ENCODE measurements at regions not wholly inside any gene's neighbourhood (a gene's known extent, or its start where the extent isn't known, plus 50 kb on each side); places are given as distances from the start of the nearest gene placed in this dataset.

GRCh38 chr18:77905011-77905410, 655.4 kb downstream of the GALR1 start:
- no peak for ATAC-seq
- TF ChIP-seq POU6F1 (CRISPR knock-in tag; IDR thresholded peaks at IDR 0.05; ENCODE audit: borderline replicate concordance, low read depth), result no peak
- TF ChIP-seq ZNF565 (CRISPR knock-in tag; conservative IDR thresholded peaks at IDR 0.05; ENCODE audit: low read depth), result no peak
- no peak for TF ChIP-seq ESRRG (CRISPR knock-in tag; IDR thresholded peaks at IDR 0.05)
- no peak for TF ChIP-seq CSRNP3 (CRISPR knock-in tag; IDR thresholded peaks at IDR 0.05)
- no peak for TF ChIP-seq TOX (CRISPR knock-in tag; IDR thresholded peaks at IDR 0.05; ENCODE audit: borderline replicate concordance)
- TF ChIP-seq ZFP3 (CRISPR knock-in tag; IDR thresholded peaks at IDR 0.05), result no peak
- no peak for TF ChIP-seq GLIS3 (CRISPR knock-in tag; IDR thresholded peaks at IDR 0.05)
- no peak for TF ChIP-seq PATZ1 (CRISPR knock-in tag; IDR thresholded peaks at IDR 0.05; ENCODE audit: borderline replicate concordance)
- no peak for TF ChIP-seq TCF4 (CRISPR knock-in tag; IDR thresholded peaks at IDR 0.05; ENCODE audit: borderline replicate concordance)
- TF ChIP-seq PPARA (CRISPR knock-in tag; IDR thresholded peaks at IDR 0.05; ENCODE audit: borderline replicate concordance), result no peak
- TF ChIP-seq ISL1 (CRISPR knock-in tag; IDR thresholded peaks at IDR 0.05), result no peak
- TF ChIP-seq SNAI2 (CRISPR knock-in tag; IDR thresholded peaks at IDR 0.05), result no peak
- TF ChIP-seq ZNF70 (CRISPR knock-in tag; IDR thresholded peaks at IDR 0.05), result no peak
- TF ChIP-seq BACH2 (CRISPR knock-in tag; IDR thresholded peaks at IDR 0.05; ENCODE audit: borderline replicate concordance), result no peak
- no peak for TF ChIP-seq CSDC2 (CRISPR knock-in tag; IDR thresholded peaks at IDR 0.05)
- TF ChIP-seq ZFP30 (CRISPR knock-in tag; IDR thresholded peaks at IDR 0.05), result no peak
- TF ChIP-seq ARNTL (CRISPR knock-in tag; IDR thresholded peaks at IDR 0.05; ENCODE audit: borderline replicate concordance, low read depth), result no peak

GRCh38 chr18:77905449-77906055, 655.9 kb downstream of the GALR1 start:
- ATAC-seq, result no peak

More at GRCh38 chr18:77905449-77906055, 655.9 kb downstream of the GALR1 start:
- TF ChIP-seq POU6F1 (CRISPR knock-in tag; IDR thresholded peaks at IDR 0.05; ENCODE audit: borderline replicate concordance, low read depth), result no peak
- TF ChIP-seq CSDC2 (CRISPR knock-in tag; IDR thresholded peaks at IDR 0.05), result no peak
- no peak for TF ChIP-seq ESRRG (CRISPR knock-in tag; IDR thresholded peaks at IDR 0.05)
- TF ChIP-seq TCF4 (CRISPR knock-in tag; IDR thresholded peaks at IDR 0.05; ENCODE audit: borderline replicate concordance), result no peak
- TF ChIP-seq TSHZ2 (CRISPR knock-in tag; IDR thresholded peaks at IDR 0.05), result no peak
- TF ChIP-seq SNAI2 (CRISPR knock-in tag; IDR thresholded peaks at IDR 0.05), result no peak
- no peak for TF ChIP-seq CSRNP3 (CRISPR knock-in tag; IDR thresholded peaks at IDR 0.05)
- TF ChIP-seq PATZ1 (CRISPR knock-in tag; IDR thresholded peaks at IDR 0.05; ENCODE audit: borderline replicate concordance), result no peak
- no peak for TF ChIP-seq OSR1 (CRISPR knock-in tag; IDR thresholded peaks at IDR 0.05)
- TF ChIP-seq RARB (CRISPR knock-in tag; IDR thresholded peaks at IDR 0.05), result no peak
- no peak for TF ChIP-seq ZFP30 (CRISPR knock-in tag; IDR thresholded peaks at IDR 0.05)
- TF ChIP-seq ZFP3 (CRISPR knock-in tag; IDR thresholded peaks at IDR 0.05), result no peak
- TF ChIP-seq PPARA (CRISPR knock-in tag; IDR thresholded peaks at IDR 0.05; ENCODE audit: borderline replicate concordance), result no peak
- no peak for TF ChIP-seq GLIS3 (CRISPR knock-in tag; IDR thresholded peaks at IDR 0.05)
- TF ChIP-seq CREB5 (CRISPR knock-in tag; IDR thresholded peaks at IDR 0.05; ENCODE audit: low read depth), result no peak
- no peak for TF ChIP-seq ZNF565 (CRISPR knock-in tag; conservative IDR thresholded peaks at IDR 0.05; ENCODE audit: low read depth)
- TF ChIP-seq ISL1 (CRISPR knock-in tag; IDR thresholded peaks at IDR 0.05), result no peak
- TF ChIP-seq ZNF70 (CRISPR knock-in tag; IDR thresholded peaks at IDR 0.05), result no peak
- no peak for TF ChIP-seq ZC3H10 (CRISPR knock-in tag; IDR thresholded peaks at IDR 0.05)
